ENCODE measurements at regions not wholly inside any gene's neighbourhood (a gene's known extent, or its start where the extent isn't known, plus 50 kb on each side); places are given as distances from the start of the nearest gene placed in this dataset.

- no peak for DNase-seq
Observed at GRCh38 chr4:127533028-127533700, 99.6 kb upstream of the INTU start.

DNA sequence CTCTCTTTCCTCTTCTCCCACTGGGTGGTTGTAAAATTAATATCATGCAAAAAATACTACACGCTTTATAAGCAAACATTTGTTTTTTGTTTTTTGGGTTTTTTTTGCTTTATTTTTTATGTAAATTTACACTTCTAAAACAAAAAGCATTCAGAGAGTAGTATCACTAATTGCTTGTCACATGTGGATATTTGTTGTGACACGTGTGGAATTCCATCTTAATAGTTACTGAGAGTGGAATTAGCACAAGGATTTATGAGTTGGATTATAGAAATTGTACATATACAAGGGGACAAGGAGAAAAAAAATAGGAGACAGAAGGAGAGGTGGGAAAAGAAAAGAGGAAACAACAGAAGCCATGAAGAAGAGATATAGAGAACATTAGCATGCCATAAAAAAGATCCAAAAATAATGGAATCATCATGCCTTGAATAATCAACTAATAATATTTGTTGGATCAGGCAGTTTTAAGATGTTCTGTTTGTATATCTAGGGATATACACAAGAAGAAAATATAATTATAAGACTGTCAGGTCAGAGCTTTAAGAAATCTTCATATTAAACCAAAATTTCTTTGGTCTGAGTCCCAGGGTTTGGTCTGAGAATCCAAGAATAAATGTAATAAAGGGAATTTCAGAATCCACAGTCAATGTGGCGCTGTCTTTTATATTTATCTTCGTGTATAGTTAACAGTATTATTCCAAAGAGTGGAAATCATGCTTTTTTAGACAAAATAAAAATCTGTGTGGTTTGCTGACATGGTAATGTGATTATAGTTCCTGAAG lies 98.5 kb upstream of the INTU start:
- no peak for DNase-seq

DNA sequence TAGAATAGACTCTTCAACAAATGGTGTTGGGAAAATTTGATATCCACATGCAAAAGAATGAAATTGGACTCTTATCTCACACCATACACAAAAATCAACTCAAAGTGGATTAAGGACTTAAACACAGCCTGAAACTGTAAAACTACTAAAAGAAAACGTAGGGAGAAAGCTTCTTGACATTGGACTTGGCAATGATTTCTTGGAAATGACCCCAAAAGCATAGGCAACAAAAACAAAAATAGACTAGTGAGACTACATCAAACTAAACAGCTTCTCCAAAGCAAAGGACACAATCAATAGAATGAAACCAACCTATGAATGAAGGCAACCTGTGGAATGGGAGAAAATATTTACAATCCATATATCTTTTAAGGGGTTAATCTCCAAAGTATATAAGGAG lies 94.7 kb upstream of the INTU start:
- no peak for DNase-seq

- DNase-seq, result no peak
Observed at GRCh38 chr4:127540497-127541025, 92.2 kb upstream of the INTU start.

- DNase-seq, result no peak
Observed at GRCh38 chr4:127545271-127545670, 87.5 kb upstream of the INTU start.

GRCh38 chr4:127548990-127549925 lies 83.5 kb upstream of the INTU start:
- no peak for DNase-seq

GRCh38 chr4:127555106-127555505 lies 77.7 kb upstream of the INTU start:
- DNase-seq, result no peak

- no peak for DNase-seq
Observed at GRCh38 chr4:127558088-127558487, 74.7 kb upstream of the INTU start.

DNA sequence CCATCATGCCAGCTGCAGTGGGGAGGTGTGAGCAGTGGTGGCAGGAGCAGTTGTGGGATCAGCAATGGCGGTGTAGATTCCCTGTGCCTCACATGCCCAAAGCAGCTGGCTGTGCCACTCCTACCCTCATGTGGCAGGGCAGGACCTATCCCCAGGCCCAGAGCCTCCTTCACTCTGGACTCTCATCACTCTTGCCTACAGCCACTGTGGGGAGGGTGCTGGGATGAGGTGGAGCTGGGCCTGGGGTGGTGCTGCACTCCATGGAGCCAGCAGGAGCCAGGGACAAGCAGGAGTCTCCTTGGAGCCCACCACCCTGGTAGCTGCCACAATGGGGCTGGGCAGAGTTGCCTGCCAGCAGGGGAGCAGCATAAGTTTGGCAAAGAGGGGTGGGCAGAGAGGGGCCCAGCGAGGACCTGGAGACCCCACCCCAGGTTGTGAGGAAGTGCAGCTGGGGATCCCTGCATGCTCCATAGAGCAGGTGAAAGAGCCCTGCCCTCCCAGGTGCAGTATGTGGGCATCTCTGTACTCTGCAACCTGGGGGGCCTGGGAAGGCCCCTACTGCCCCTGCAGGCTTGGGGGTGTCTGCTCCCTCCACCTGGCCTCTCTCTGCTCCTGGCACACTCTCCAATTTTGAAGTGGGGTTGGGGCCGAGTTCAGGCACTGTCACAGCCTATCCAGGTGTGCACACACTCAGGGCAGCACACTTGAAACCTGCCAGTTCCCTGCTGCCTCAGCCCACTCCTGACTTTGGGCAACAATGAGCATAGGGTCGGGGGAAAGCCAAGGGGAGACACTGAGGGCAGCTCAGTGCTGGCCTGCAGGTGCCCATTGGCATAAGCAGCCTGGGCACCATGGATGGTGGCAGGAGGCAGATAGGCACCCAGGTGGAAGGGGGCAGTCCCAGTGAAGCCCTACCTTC lies 74.0 kb upstream of the INTU start:
- DNase-seq, result no peak

DNA sequence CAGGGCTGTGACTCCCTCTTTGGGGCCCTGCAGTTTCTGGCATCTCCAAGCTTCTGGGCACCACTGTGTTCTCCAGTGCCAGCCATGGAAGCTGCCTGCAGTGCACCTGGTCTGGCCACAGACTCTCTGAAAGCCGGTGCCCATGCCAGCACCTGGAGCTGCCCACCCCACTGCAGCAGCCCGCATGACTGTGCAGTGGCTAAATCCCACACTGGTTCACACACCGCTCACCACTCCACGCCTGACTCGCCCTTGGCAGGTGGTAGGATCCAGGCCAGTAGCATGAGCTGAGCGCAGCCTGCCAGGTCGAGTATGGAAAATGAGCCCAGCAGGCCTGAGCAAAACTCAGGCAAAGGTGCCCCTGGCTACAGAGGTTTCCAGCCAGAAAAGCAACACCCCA lies 72.8 kb upstream of the INTU start:
- DNase-seq, result no peak

DNA sequence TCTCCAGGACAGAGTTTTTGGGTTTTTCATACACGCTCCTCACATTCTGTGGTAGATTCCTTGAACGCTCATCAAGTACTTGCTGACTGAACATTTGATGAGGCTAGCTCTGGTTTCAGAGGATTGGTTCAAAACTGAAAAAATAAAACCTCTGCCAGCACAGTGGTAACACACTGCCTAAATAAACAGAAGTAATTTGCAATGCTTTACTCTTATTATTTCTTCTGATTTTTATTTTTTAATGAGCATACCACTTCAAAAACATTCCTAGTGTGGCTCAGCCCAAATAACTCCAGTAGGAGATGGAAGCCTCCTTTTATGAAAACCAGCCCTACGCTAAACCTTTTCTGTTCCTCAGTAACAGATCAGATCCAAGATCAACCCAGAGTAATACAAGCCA lies 72.0 kb upstream of the INTU start:
- DNase-seq, result no peak

- DNase-seq, result no peak
Observed at GRCh38 chr4:127574643-127575042, 58.1 kb upstream of the INTU start.

DNA sequence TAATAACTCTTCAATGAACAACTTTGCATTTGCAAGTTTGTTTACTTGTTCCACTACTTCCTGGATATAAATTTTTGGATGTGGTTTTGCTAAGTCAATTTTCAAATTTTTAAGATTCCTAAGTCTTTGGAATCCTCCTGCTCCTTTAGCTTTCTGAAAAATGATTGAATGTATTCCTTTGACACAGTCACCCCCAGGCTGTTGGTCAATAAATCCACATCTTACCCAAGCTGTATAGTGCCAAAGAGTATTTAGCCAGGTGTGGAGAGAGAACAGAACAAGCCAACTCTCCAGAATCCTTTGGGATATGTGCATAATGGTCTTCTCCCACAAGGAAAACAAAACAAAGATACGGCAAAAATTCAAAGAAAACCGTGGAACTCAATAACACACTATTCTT lies 56.9 kb upstream of the INTU start:
- DNase-seq, result no peak

- no peak for DNase-seq
Observed at GRCh38 chr4:127578491-127578890, 54.3 kb upstream of the INTU start.

GRCh38 chr4:127578967-127579366 lies 53.8 kb upstream of the INTU start:
- no peak for DNase-seq

DNA sequence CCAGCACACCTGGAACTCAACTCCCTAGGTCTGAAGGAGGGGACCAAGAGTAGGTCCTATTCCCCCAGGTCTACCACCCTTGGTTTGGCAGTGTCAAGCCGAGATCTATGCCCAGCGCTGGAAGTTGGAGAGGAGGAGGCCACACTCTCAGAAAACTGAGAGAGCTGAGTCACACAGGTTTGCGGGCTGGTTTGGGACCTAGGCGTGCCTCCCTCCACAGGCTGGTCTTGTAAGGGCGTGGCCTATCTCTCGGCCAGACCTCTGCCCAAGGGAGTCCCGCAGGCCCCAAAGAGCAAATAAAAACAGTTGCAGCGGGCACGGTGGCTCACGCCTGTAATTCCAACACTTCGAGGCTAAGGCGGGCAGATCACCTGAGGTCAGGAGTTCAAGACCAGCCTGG lies 52.9 kb upstream of the INTU start:
- DNase-seq, result no peak

GRCh38 chr4:127580300-127580699 lies 52.5 kb upstream of the INTU start:
- DNase-seq, result no peak

DNA sequence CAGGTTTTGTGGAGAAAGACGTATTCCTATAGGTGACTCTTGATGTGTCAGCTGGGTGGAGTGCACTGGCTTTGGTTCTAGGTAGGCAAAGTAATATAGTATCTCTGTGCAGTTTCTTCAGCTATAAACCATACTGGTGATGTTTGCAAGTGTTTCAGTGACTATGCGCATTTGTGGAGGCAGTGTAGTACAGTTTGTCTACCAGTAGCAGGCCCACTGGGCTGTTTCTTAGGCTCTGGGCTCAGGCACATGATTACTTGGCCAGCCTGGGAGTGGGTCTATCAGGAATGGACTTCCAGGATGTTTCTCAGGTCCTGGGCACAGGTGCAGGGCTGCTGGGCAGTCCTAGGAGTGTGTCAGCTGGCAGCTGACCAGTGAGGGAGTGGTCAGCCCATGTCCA lies 51.9 kb upstream of the INTU start:
- DNase-seq, result no peak
